IMR-90 (cell line): ENCODE measurements at regions not wholly inside any gene's neighbourhood (a gene's known extent, or its start where the extent isn't known, plus 50 kb on each side); places are given as distances from the start of the nearest gene placed in this dataset.

ENCODE experiments used
- CEBPB ChIP-seq: IDR thresholded peaks from 2 replicates; pipeline ENCODE4 v1.6.1; 2012; ENCODE audit warnings: low read depth, low read length, improper control_type of control experiment
- CTCF ChIP-seq: conservative IDR thresholded peaks from 2 replicates; pipeline ENCODE4 v1.5.1; 2012; ENCODE audit warnings: mild to moderate bottlenecking, low read depth, low read length, improper control_type of control experiment
- MAFK ChIP-seq: IDR thresholded peaks from 2 replicates; pipeline ENCODE4 v1.6.1; 2012; ENCODE audit warnings: low read depth, low read length, improper control_type of control experiment
- MAZ ChIP-seq: IDR thresholded peaks from 2 replicates; pipeline ENCODE4 v1.6.1; 2012; ENCODE audit warnings: low read depth, mild to moderate bottlenecking, low read length, improper control_type of control experiment, moderate library complexity, borderline replicate concordance
- MXI1 ChIP-seq: IDR thresholded peaks from 2 replicates; pipeline ENCODE4 v1.6.1; 2012; ENCODE audit warnings: low read depth, mild to moderate bottlenecking, low read length, moderate library complexity, borderline replicate concordance
- NFE2L2 ChIP-seq: fragments of 150-350 bp; IDR thresholded peaks from 2 replicates; pipeline ENCODE4 v1.6.1; 2016; ENCODE audit warnings: low read depth, mild to moderate bottlenecking, low read length
- POLR2A ChIP-seq: IDR thresholded peaks from 2 replicates; pipeline ENCODE4 v1.6.1; 2012; ENCODE audit warnings: mild to moderate bottlenecking, low read depth, low read length
- RAD21 ChIP-seq: IDR thresholded peaks from 2 replicates; pipeline ENCODE4 v1.6.1; 2012; ENCODE audit warnings: low read length, improper control_type of control experiment
- RCOR1 ChIP-seq: IDR thresholded peaks from 2 replicates; pipeline ENCODE4 v1.6.1; 2012; ENCODE audit warnings: mild to moderate bottlenecking, low read length, improper control_type of control experiment; ENCODE audit not compliant: insufficient replicate concordance
- RFX5 ChIP-seq: IDR thresholded peaks from 2 replicates; pipeline ENCODE4 v1.8.0; 2012; ENCODE audit warnings: low read depth, mild to moderate bottlenecking, low read length, moderate library complexity
- SMC3 ChIP-seq: fragments of 150-350 bp; IDR thresholded peaks from 2 replicates; pipeline ENCODE4 v1.6.1; 2016; ENCODE audit warnings: low read depth, mild to moderate bottlenecking, antibody characterized with exemption, low read length, moderate library complexity

GRCh38 chr1:30342535-30343141 lies 380.7 kb downstream of the MATN1 start:
- TF ChIP-seq CTCF (no peak), MXI1 (no peak), SMC3 (no peak), POLR2A (no peak), RAD21 (no peak), RCOR1 (no peak), NFE2L2 (no peak), MAZ (no peak), MAFK (no peak), RFX5 (no peak), CEBPB (no peak)
